SU-DHL-6 (cell line): ENCODE measurements at regions not wholly inside any gene's neighbourhood (a gene's known extent, or its start where the extent isn't known, plus 50 kb on each side); places are given as distances from the start of the nearest gene placed in this dataset.

Experiments
- H2AFZ ChIP-seq: fragments of 200-600 bp; sonication (generic); 2 replicates; pipeline ENCODE4 v1.6.1; 2014; ENCODE audit warnings: low read depth, mild to moderate bottlenecking, moderate library complexity, mixed read lengths, antibody characterized with exemption, low read length; ENCODE audit not compliant: severe bottlenecking
- H3F3A ChIP-seq: fragments of 200-600 bp; shearing (Covaris generic); 2 replicates; pipeline ENCODE4 v1.6.0; 2016; ENCODE audit warnings: antibody characterized with exemption, mild to moderate bottlenecking; ENCODE audit not compliant: insufficient read depth
- H3K27ac ChIP-seq: fragments of 200-600 bp; sonication (generic); 2 replicates; pipeline ENCODE4 v1.5.1; 2016; ENCODE audit warnings: low read depth, mild to moderate bottlenecking, low read length, moderate library complexity, mixed read lengths
- H3K27me3 ChIP-seq: fragments of 200-600 bp; sonication (generic), shearing (Covaris generic); 2 replicates; pipeline ENCODE4 v1.6.0; 2014; ENCODE audit warnings: mild to moderate bottlenecking, low read length
- H3K36me3 ChIP-seq: fragments of 200-600 bp; sonication (generic); 2 replicates; pipeline ENCODE4 v1.6.1; 2014; ENCODE audit warnings: mild to moderate bottlenecking, low read length, mixed read lengths
- H3K4me2 ChIP-seq: fragments of 300-600, 200-600 bp; shearing (Covaris generic), sonication (generic); 2 replicates; pipeline ENCODE4 v1.6.0; 2014; ENCODE audit warnings: low read length, low read depth, mild to moderate bottlenecking; ENCODE audit not compliant: poor library complexity, severe bottlenecking
- H3K4me3 ChIP-seq: fragments of 200-600 bp; sonication (generic); 2 replicates; pipeline ENCODE4 v1.5.1; 2014; ENCODE audit warnings: antibody characterized with exemption, low read length, mild to moderate bottlenecking, mixed read lengths; ENCODE audit not compliant: insufficient read depth, poor library complexity, severe bottlenecking
- H3K79me2 ChIP-seq: fragments of 200-600 bp; sonication (generic); 2 replicates; pipeline ENCODE4 v1.6.1; 2014; ENCODE audit warnings: mild to moderate bottlenecking, low read length, moderate library complexity; ENCODE audit not compliant: insufficient read depth
- H3K9ac ChIP-seq: fragments of 200-600 bp; sonication (generic); 2 replicates; pipeline ENCODE4 v1.7.0; 2014; ENCODE audit warnings: mild to moderate bottlenecking, low read length
- H3K9me2 ChIP-seq: fragments of 200-600 bp; sonication (generic); replicated peaks from 2 replicates; pipeline ENCODE4 v1.6.1; 2014; ENCODE audit warnings: low read length; ENCODE audit not compliant: insufficient read depth
- H3K9me3 ChIP-seq: fragments of 200-600 bp; sonication (generic); 2 replicates; pipeline ENCODE4 v1.6.1; 2014; ENCODE audit warnings: low read length, mixed read lengths; ENCODE audit not compliant: insufficient read depth
- H4K20me1 ChIP-seq: fragments of 200-600 bp; sonication (generic); 2 replicates; pipeline ENCODE4 v1.6.1; 2014; ENCODE audit warnings: low read depth, mild to moderate bottlenecking, antibody characterized with exemption, low read length, moderate library complexity, mixed read lengths
- EZH2phosphoT487 ChIP-seq: fragments of 200-600 bp; sonication (generic), shearing (Covaris generic); conservative IDR thresholded peaks from 2 replicates; pipeline ENCODE4 v1.6.1; 2018; ENCODE audit warnings: mild to moderate bottlenecking, antibody characterized with exemption, low read length, moderate library complexity, mixed read lengths
- TF ChIP-seq, protein P1 (sequence below): fragments of 200-600 bp; sonication (generic); IDR thresholded peaks from one replicate; pipeline ENCODE4 v1.5.1; 2017; ENCODE audit warnings: antibody characterized with exemption, mild to moderate bottlenecking, low read length, moderate library complexity; ENCODE audit not compliant: insufficient read depth, poor library complexity, severe bottlenecking

DNA sequence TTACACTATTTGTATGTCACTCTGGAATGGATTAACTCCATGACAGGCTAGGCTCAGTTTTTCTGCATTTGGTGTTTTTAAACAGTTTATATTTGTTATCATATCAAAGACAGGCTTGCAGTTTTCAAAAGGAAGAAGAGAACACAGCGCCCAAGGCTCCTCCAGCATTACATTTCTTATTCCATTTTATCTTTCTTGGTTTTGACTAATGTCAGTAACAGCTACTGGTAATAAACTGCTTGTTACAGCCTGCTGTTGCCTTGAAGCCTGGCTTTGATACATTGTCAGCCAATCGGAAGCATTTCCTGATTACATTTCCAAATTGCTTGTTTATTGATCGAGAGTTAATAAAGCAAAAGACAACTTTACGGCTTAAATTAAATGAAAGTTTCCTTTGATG lies 166.0 kb upstream of the MDFIC start:
- no peak for TF ChIP-seq EZH2phosphoT487
- TF ChIP-seq, protein P1, sequence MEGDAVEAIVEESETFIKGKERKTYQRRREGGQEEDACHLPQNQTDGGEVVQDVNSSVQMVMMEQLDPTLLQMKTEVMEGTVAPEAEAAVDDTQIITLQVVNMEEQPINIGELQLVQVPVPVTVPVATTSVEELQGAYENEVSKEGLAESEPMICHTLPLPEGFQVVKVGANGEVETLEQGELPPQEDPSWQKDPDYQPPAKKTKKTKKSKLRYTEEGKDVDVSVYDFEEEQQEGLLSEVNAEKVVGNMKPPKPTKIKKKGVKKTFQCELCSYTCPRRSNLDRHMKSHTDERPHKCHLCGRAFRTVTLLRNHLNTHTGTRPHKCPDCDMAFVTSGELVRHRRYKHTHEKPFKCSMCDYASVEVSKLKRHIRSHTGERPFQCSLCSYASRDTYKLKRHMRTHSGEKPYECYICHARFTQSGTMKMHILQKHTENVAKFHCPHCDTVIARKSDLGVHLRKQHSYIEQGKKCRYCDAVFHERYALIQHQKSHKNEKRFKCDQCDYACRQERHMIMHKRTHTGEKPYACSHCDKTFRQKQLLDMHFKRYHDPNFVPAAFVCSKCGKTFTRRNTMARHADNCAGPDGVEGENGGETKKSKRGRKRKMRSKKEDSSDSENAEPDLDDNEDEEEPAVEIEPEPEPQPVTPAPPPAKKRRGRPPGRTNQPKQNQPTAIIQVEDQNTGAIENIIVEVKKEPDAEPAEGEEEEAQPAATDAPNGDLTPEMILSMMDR = no peak
- Histone ChIP-seq H3K79me2 (no peaks in the 10 kb centered on the region), H3K27ac (no peak overlapping the region), H3K36me3 (no peaks in the 10 kb centered on the region), H4K20me1 (no peaks in the 10 kb centered on the region), H2AFZ (no peak overlapping the region), H3K9ac (no peak overlapping the region), H3K4me2 (no peak overlapping the region), H3K9me2 (no peaks in the 10 kb centered on the region), H3F3A (no peaks in the 10 kb centered on the region), H3K27me3 (no peaks in the 10 kb centered on the region), H3K4me3 (no peak overlapping the region), H3K9me3 (no peaks in the 10 kb centered on the region)

DNA sequence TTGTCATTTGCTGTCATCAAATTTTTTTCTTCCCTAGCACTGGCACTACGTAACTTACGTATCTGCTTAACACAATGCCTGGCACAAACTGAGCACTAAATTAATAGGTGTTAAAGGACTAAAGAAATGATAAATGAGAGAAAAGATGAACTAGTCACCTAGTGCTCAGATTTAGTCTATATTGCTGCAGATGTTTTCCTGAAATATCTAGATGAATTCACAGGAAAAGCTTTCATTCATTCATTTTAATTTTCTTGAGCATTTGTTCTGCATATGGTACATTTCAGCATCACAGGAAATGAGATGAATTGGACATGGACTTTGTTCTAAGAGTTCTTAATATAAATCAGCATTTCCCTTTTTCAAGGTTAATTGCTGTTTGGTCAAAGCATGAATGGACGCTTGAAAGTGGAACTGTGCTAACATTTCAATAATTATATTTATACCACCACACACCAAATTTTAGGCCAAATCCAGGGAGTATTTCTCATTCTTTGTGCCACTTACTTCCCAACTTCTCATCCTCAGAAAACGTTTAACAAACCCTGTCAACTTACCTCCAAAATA lies 163.2 kb upstream of the MDFIC start:
- Histone ChIP-seq H3K4me2 (no peak overlapping the region), H3K79me2 (no peaks in the 10 kb centered on the region), H3F3A (no peaks in the 10 kb centered on the region), H3K9ac (no peak overlapping the region), H3K9me3 (no peaks in the 10 kb centered on the region), H3K9me2 (no peaks in the 10 kb centered on the region), H3K4me3 (no peak overlapping the region), H3K27ac (no peak overlapping the region), H2AFZ (no peak overlapping the region), H3K36me3 (no peaks in the 10 kb centered on the region), H3K27me3 (no peaks in the 10 kb centered on the region), H4K20me1 (no peaks in the 10 kb centered on the region)
- TF ChIP-seq, protein P1 = no peak
- TF ChIP-seq EZH2phosphoT487 = no peak

DNA sequence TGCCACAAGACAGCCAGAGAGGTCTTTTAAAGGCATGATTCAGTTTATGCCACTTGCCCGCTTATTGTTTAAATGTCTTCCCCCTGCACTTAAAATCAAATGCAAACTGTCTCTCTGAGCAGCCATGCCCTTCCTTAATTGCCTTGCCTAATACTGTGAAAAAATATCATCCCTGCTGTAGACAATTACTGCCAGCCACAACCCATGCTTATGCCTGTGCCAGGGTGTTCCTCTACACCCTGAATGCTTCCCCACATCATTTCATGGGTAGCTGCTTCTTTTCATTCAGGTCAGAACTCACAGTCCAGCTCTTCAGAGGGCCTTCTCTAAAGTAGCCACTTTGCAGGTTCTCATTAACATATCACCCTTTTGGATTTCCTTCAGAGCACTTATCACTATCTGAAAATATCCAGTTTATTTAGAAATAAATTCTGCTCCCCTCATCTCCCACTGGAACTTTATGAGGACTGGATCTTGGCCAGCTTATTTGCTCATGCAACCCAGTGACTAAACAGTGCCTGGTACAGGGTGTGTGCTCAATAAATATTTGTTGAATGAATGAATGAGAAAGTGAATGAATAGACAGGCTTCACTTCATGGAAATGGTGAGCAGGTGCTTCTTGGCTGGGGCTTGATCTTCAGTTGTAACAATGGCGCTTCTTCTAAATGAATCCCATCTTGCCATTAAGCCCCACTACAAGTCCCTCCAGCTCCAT lies 162.4 kb upstream of the MDFIC start:
- Histone ChIP-seq H4K20me1 (no peaks in the 10 kb centered on the region), H3K9me2 (no peaks in the 10 kb centered on the region), H3K79me2 (no peaks in the 10 kb centered on the region), H3K27ac (no peak overlapping the region), H3K27me3 (no peaks in the 10 kb centered on the region), H2AFZ (no peak overlapping the region), H3K4me2 (no peak overlapping the region), H3K4me3 (no peak overlapping the region), H3F3A (no peaks in the 10 kb centered on the region), H3K9me3 (no peaks in the 10 kb centered on the region), H3K9ac (no peak overlapping the region), H3K36me3 (no peaks in the 10 kb centered on the region)
- TF ChIP-seq, protein P1 = no peak
- no peak for TF ChIP-seq EZH2phosphoT487
